GM23338 (cell line): ENCODE measurements at regions not wholly inside any gene's neighbourhood (a gene's known extent, or its start where the extent isn't known, plus 50 kb on each side); places are given as distances from the start of the nearest gene placed in this dataset.

Experiments used
- CREB1 ChIP-seq: fragments of 250-450 bp; sonication (Bioruptor Pico); IDR thresholded peaks from 2 replicates; pipeline ENCODE4 v1.5.0; 2020; ENCODE audit warnings: low read depth, mild to moderate bottlenecking, moderate library complexity
- CTCF ChIP-seq, 2 experiments: fragments of 200-600 bp in 1 of 2; sonication (generic) in 1 of 2; conservative IDR thresholded peaks; 2 replicates each; pipeline versions ENCODE4 v1.5.1 to v1.6.1; 2016 to 2017; ENCODE audit warnings: antibody characterized with exemption in 2 of 2, low read depth in 2 of 2, mild to moderate bottlenecking in 2 of 2, moderate library complexity in 1 of 2
- EZH2 ChIP-seq: fragments of 200-600 bp; sonication (generic); IDR thresholded peaks from one replicate; pipeline ENCODE4 v1.8.0; 2017; ENCODE audit warnings: antibody characterized with exemption, mild to moderate bottlenecking, low read depth; ENCODE audit not compliant: unreplicated experiment
- EZH2phosphoT487 ChIP-seq: fragments of 200-600 bp; sonication (generic); IDR thresholded peaks from one replicate; pipeline ENCODE4 v1.8.1; 2018; ENCODE audit warnings: antibody characterized with exemption; ENCODE audit not compliant: unreplicated experiment
- JUNB ChIP-seq: IDR thresholded peaks from one replicate; pipeline ENCODE4 v1.6.1; 2016; ENCODE audit warnings: antibody characterized with exemption; ENCODE audit not compliant: unreplicated experiment
- POLR2AphosphoS5 ChIP-seq: IDR thresholded peaks from 2 replicates; pipeline ENCODE4 v1.6.1; 2016; ENCODE audit warnings: antibody characterized with exemption, low read depth
- TF ChIP-seq, protein P1 (sequence below): fragments of 250-450 bp; sonication (Bioruptor Pico); IDR thresholded peaks from 2 replicates; pipeline ENCODE4 v1.5.0; 2020; ENCODE audit warnings: mild to moderate bottlenecking, moderate library complexity

- no peak for TF ChIP-seq POLR2AphosphoS5
- no peak for TF ChIP-seq CTCF (conservative IDR thresholded peaks at IDR 0.05; ENCODE audit: low read depth in 2 of 2)
- TF ChIP-seq EZH2 = no peak
- no peak for TF ChIP-seq JUNB
- no peak for TF ChIP-seq EZH2phosphoT487
- TF ChIP-seq, protein P1, sequence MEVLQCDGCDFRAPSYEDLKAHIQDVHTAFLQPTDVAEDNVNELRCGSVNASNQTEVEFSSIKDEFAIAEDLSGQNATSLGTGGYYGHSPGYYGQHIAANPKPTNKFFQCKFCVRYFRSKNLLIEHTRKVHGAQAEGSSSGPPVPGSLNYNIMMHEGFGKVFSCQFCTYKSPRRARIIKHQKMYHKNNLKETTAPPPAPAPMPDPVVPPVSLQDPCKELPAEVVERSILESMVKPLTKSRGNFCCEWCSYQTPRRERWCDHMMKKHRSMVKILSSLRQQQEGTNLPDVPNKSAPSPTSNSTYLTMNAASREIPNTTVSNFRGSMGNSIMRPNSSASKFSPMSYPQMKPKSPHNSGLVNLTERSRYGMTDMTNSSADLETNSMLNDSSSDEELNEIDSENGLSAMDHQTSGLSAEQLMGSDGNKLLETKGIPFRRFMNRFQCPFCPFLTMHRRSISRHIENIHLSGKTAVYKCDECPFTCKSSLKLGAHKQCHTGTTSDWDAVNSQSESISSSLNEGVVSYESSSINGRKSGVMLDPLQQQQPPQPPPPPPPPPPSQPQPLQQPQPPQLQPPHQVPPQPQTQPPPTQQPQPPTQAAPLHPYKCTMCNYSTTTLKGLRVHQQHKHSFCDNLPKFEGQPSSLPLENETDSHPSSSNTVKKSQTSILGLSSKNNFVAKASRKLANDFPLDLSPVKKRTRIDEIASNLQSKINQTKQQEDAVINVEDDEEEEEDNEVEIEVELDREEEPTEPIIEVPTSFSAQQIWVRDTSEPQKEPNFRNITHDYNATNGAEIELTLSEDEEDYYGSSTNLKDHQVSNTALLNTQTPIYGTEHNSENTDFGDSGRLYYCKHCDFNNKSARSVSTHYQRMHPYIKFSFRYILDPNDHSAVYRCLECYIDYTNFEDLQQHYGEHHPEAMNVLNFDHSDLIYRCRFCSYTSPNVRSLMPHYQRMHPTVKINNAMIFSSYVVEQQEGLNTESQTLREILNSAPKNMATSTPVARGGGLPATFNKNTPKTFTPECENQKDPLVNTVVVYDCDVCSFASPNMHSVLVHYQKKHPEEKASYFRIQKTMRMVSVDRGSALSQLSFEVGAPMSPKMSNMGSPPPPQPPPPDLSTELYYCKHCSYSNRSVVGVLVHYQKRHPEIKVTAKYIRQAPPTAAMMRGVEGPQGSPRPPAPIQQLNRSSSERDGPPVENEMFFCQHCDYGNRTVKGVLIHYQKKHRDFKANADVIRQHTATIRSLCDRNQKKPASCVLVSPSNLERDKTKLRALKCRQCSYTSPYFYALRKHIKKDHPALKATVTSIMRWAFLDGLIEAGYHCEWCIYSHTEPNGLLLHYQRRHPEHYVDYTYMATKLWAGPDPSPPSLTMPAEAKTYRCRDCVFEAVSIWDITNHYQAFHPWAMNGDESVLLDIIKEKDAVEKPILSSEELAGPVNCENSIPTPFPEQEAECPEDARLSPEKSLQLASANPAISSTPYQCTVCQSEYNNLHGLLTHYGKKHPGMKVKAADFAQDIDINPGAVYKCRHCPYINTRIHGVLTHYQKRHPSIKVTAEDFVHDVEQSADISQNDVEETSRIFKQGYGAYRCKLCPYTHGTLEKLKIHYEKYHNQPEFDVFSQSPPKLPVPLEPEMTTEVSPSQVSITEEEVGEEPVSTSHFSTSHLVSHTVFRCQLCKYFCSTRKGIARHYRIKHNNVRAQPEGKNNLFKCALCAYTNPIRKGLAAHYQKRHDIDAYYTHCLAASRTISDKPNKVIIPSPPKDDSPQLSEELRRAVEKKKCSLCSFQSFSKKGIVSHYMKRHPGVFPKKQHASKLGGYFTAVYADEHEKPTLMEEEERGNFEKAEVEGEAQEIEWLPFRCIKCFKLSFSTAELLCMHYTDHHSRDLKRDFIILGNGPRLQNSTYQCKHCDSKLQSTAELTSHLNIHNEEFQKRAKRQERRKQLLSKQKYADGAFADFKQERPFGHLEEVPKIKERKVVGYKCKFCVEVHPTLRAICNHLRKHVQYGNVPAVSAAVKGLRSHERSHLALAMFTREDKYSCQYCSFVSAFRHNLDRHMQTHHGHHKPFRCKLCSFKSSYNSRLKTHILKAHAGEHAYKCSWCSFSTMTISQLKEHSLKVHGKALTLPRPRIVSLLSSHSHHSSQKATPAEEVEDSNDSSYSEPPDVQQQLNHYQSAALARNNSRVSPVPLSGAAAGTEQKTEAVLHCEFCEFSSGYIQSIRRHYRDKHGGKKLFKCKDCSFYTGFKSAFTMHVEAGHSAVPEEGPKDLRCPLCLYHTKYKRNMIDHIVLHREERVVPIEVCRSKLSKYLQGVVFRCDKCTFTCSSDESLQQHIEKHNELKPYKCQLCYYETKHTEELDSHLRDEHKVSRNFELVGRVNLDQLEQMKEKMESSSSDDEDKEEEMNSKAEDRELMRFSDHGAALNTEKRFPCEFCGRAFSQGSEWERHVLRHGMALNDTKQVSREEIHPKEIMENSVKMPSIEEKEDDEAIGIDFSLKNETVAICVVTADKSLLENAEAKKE (CRISPR knock-in tag) = no peak
- TF ChIP-seq CREB1 (CRISPR knock-in tag) = no peak
Observed at GRCh38 chr2:128780434-128781080, 461.9 kb upstream of the HS6ST1 start.
